IPS-18c (cell line): ENCODE measurements at regions not wholly inside any gene's neighbourhood (a gene's known extent, or its start where the extent isn't known, plus 50 kb on each side); places are given as distances from the start of the nearest gene placed in this dataset.

Experiments used
- H3K4me3 ChIP-seq: 2 replicates; pipeline ENCODE4 v1.7.0; 2013; ENCODE audit warnings: low read depth, mild to moderate bottlenecking, low read length, moderate library complexity; ENCODE audit not compliant: insufficient read depth
- H3K9me3 ChIP-seq: one replicate; pipeline ENCODE4 v1.6.1; 2013; ENCODE audit warnings: mild to moderate bottlenecking, low read length, moderate library complexity; ENCODE audit not compliant: control insufficient read depth, insufficient read depth

DNA sequence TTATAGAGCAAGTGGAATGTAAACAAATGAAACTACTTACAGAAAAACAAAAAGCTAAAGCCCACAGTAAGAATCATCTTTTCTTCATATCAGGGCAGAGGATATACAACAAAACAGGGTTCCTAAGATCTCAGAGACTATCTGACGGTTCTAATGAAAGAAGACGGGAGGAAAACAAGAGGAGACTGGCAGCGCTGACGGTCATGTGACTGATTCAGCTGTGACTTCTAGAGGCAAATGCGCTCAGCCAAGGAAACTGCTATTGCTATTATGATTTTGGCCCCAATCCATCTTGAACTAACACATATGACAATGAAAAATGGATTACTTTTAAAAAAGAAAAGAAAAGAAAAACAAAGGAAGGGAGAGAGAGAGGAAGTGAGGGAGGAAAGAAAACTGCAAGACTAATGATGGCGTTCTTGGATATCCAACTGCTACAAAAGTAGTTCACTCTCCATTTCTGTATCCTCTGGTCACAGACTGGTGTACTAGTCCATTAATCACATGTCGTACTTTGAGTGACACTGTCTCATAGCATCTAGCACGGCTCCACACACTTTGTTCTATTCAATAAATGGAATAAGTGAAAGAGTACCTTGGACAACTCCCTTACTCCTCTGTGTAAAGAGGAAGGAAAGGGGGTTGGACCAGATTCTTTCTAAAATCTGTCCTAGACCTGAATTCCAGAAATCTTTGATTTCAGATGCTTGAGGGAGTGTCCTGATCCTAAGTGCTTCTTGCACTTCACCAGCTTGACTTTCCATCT, 119.3 kb downstream of the DAD1 start:
- no peak overlapping the region for H3K4me3 ChIP-seq
- peaks cover 2% of the 10 kb centered on the region for H3K9me3 ChIP-seq

DNA sequence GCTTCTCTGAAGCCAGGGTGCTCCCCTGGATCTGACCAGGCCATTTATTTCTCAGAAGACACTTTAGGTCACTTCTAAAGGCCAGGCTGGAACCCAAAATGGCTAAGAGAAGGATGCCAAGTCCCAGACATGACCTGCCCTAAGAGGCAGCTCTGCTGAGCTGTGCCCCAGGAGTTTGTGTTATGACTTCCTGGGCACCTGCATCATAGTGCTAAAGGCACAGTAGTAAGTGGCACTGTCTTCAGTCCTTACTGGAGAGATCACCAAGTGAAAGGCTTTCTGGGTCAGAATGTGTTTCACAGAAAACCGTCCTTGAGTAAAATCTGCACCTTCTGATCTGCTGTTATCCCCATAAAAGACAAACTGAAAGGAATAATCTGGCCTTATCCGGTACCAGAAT, 120.2 kb downstream of the DAD1 start:
- Histone ChIP-seq H3K9me3 (peaks cover 2% of the 10 kb centered on the region), H3K4me3 (no peak overlapping the region)

GRCh38 chr14:22466491-22466890, 122.5 kb downstream of the DAD1 start:
- Histone ChIP-seq H3K4me3 (no peak overlapping the region), H3K9me3 (peaks cover 2% of the 10 kb centered on the region)

DNA sequence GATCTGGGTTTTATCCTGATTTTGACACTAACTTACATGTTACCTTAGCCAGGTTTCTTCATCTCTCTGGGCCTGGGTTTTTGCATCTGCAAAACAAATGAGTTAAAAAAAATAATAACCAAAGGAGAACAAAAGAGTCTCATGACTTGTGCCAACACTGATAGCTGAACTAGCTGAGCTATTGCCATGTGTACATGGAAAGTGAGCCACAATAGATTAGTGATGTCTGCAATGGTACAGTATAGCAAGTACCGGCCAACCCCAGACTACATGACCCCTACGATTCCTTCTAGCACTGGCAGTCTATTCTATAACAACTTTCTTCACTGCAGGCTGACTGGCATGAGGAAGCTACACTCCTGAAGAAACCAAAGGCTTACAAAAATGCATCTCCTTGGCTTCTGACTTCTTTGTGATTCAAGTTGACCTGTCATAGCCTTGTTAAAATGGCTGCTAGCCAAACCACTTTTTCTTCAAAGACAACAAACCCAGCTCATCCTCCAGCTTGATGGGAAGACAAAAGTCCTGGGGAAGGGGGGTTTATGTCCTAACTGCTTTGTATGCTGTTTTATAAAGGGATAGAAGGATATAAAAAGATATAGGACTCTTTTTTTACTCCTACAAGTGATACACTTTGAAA, 123.7 kb downstream of the DAD1 start:
- no peak overlapping the region for H3K4me3 ChIP-seq

DNA sequence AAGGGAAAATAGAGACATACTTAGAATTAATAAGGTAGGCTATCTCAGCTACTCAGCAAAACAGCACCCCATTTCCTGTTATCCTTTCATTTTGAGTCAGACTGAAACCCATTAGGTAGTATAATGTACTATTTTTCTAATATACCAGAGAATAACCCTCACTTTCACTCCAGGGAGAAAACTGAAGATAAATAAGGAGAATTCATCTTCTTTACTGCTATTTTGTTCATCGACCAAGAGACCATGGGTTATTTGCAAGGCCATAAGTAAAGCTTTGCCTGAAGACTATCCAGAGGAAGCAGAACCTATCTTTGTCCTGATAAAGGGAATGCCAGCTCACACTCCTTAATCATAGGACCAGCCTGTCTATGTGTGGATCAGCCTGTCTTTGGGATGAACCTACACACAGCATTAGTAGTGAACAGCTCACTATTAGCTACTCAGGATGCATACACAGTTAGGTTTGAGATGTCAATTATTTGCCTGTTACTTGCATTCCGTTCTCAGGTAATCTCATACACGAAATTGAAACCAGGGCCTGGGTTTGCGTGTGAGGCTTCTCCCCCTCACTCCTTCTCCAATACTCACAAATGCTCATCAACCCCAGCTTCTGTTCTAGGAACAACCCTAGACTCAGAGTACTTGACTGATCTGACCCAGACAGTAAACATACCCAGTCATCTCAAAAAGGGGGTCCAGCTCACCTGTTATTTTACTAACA, 124.4 kb downstream of the DAD1 start:
- Histone ChIP-seq H3K4me3 (no peak overlapping the region), H3K9me3 (peaks cover 2% of the 10 kb centered on the region)

More for the DNA sequence above, 123.7 kb downstream of the DAD1 start:
- peaks cover 2% of the 10 kb centered on the region for H3K9me3 ChIP-seq

DNA sequence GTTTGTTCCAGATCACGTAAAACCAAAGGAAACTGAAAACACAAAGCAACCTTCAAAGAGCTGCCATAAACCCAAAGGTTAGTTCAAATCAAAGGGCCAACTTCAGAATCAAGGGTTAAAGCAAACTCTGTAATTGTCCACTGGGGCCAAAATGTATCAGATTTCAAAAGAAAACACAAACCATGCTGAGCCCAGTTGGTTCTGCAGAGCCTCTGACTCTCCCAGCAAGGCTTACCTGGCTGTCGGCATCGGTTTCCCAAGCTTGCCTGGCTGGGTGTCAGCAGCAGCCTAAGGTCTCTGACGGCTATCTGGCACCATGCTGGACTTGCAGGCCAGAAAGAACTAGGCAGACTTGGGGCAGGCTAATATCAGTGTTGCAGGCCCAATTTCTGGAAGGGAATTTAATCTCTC, 125.3 kb downstream of the DAD1 start:
- Histone ChIP-seq H3K4me3 (no peak overlapping the region), H3K9me3 (peaks cover 2% of the 10 kb centered on the region)

DNA sequence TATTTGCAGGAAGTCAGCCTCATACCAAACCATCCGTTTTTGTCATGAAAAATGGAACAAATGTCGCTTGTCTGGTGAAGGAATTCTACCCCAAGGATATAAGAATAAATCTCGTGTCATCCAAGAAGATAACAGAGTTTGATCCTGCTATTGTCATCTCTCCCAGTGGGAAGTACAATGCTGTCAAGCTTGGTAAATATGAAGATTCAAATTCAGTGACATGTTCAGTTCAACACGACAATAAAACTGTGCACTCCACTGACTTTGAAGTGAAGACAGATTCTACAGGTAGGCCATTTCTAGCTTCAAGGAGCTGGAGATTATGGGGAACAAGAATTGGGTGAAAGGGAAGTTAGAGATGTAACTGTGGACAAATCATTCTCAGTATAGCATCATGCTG, 126.1 kb downstream of the DAD1 start:
- no peak overlapping the region for H3K4me3 ChIP-seq
- peaks cover 2% of the 10 kb centered on the region for H3K9me3 ChIP-seq

DNA sequence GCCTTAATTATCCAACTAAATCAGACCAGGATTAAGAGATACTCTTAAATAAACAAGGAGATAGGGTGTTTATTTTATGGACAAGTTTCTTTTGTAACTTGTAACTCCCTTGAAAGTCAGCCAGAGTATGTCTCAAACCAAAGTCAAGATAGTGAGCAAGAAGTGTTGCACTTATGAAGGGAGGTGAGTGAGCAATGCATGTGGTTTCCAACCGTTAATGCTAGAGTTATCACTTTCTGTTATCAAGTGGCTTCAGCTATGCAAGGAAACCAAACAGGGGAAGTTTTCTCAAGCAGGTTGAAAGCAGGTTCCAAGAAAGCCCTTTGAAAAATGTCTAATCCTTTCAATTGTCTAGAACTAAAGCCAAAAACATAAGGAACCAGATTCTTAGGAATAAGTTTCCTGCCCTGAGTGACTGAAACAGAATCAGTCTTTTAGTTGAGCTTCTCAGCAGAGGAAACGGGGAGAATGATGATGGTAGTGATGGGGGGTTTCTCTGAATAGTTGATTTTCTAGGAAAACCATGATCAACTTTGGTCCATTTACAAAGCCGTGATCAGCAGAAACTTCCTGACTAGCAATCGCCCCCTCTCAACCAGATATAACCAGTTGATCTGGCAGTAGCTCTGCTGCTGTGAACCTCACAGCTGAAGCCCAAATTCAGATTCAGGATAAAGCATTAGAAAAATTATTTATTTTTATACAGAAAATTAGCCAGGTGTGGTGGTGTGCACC, 128.4 kb downstream of the DAD1 start:
- H3K9me3 ChIP-seq, result no peaks in the 10 kb centered on the region
- no peak overlapping the region for H3K4me3 ChIP-seq

- Histone ChIP-seq H3K4me3 (no peak overlapping the region), H3K9me3 (no peaks in the 10 kb centered on the region)
Measured at GRCh38 chr14:22458737-22459136, 130.3 kb downstream of the DAD1 start.

DNA sequence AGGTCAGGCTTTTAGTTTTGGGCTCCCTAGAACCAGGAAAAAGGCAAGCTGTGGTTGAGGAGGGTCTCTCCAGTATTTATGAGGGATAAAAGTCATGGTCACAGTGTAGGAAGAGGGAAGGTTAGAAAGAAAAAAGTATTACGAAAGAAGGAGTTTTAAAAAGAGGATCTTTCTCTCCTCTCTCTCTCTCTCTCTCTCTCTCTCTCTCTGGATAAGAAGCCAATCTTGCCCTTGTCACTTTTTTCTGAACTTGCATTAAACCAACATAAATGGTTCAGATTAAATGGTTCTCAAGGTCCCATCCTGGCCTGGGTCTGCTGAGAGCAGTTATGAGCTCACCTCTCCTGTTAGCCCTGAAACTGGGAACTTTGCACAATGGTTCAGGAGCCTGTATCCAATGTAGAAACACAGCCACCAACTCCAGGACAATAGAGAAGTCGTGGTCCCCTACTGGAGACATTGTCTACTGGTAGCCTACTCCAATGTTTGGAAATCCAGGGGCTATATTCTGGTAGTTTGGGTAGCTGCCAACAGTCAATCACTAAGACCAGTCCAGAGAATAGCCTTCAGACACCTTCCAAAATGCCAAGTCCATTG, 131.9 kb downstream of the DAD1 start:
- Histone ChIP-seq H3K9me3 (no peaks in the 10 kb centered on the region), H3K4me3 (no peak overlapping the region)

GRCh38 chr14:22456421-22456820, 132.6 kb downstream of the DAD1 start:
- no peaks in the 10 kb centered on the region for H3K9me3 ChIP-seq
- no peak overlapping the region for H3K4me3 ChIP-seq

DNA sequence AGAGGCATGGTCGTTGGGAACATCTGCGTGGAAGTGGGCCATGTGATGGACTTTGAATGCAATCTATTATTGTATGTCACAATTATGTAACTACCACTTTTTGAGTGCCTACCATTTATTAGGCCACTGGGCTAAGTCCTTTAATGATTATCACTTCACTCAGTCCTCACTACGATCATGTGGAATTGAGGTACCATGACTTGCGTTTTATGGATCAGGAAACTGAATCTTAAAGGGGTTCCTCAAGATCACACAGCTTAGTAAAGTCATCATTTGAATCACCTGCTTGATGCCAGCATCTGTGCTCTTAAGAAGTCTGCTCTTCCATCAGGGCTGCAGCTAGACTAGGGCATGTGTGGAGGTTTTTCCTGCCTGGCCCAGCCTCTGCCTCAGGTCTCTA, 136.7 kb downstream of the DAD1 start:
- no peak overlapping the region for H3K4me3 ChIP-seq
- no peaks in the 10 kb centered on the region for H3K9me3 ChIP-seq

- Histone ChIP-seq H3K9me3 (no peaks in the 10 kb centered on the region), H3K4me3 (no peak overlapping the region)
Measured at GRCh38 chr14:22450266-22450665, 138.8 kb downstream of the DAD1 start.

- Histone ChIP-seq H3K4me3 (no peak overlapping the region), H3K9me3 (no peaks in the 10 kb centered on the region)
Measured at GRCh38 chr14:22449600-22449905, 139.5 kb downstream of the DAD1 start.

GRCh38 chr14:22448905-22449599, 140.0 kb downstream of the DAD1 start:
- Histone ChIP-seq H3K4me3 (no peak overlapping the region), H3K9me3 (no peaks in the 10 kb centered on the region)

DNA sequence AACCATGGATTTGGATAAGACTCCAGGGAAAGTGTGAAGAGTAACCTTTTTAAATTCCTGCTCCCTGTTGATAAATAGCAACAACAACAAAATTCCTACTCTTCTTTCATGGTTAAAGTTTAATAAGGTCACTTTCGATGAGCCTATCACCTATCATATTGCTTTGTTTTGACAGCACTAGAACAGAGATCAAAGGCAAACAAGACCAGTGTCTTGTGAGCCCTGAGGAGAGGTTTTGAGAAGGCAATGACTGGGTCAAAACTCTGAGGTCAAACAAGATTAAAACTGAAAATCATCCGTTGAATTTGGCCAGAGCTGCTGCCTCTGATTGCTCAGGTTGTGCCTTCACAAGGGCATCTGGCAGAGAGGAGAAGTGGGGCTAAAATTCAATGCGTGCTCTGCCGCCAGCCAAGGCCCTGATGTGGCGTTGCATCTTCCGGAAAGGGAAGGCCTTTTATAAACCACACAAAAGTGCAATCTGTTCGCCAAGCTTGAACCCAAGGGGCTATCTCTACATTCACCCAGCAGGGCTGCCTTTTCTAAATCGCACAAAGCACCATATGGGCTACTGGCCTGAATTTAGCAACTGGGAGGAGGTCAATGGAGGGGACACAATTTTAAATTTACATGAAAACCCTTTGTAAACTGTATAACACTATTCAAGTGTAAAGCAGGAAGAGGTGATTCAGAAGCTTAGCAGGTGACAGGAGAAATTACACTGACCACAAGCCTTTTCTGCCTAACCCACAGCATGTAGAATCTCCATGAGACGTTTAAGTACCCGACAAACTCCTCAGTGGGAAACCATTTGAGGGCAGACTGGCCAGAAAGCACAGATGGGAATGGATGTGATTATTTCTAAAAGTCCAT, 140.8 kb downstream of the DAD1 start:
- H3K4me3 ChIP-seq, result no peak overlapping the region; the same call in 1 of the 2 replicates
- H3K9me3 ChIP-seq, result no peaks in the 10 kb centered on the region
